CD8-positive, alpha-beta memory T cell (primary cell): ENCODE measurements at regions not wholly inside any gene's neighbourhood (a gene's known extent, or its start where the extent isn't known, plus 50 kb on each side); places are given as distances from the start of the nearest gene placed in this dataset.

Experiments used
- CTCF ChIA-PET: fragments of 350-600 bp; sonication (Branson Sonifier 250); formaldehyde crosslinking; loops from one replicate; lab custom pipeline; 2021; ENCODE audit warnings: antibody characterized with exemption; lab: Charles Lee
- POLR2A ChIA-PET: fragments of 350-600 bp; sonication (Branson Sonifier 250); formaldehyde crosslinking; loops from one replicate; lab custom pipeline; 2021; ENCODE audit warnings: antibody characterized with exemption; lab: Charles Lee
- DNase-seq, 5 donors: peaks; one replicate each; pipeline versions ENCODE4 v3.0.0 to v3.0.0-alpha.2; 2020 to 2022; ENCODE audit warnings: mixed read lengths in 1 of 5
- H3K27ac ChIP-seq: one replicate; pipeline ENCODE4 v1.7.0; 2013; ENCODE audit warnings: low read depth, mild to moderate bottlenecking, low read length, moderate library complexity
- H3K27me3 ChIP-seq: 2 replicates; pipeline ENCODE4 v1.7.0; 2013; ENCODE audit warnings: low read length, mild to moderate bottlenecking; ENCODE audit not compliant: insufficient read depth, poor library complexity, severe bottlenecking
- H3K36me3 ChIP-seq: 2 replicates; pipeline ENCODE4 v1.7.0; 2013; ENCODE audit warnings: mild to moderate bottlenecking, low read length, moderate library complexity; ENCODE audit not compliant: insufficient read depth
- H3K4me1 ChIP-seq: 2 replicates; pipeline ENCODE4 v1.7.0; 2013; ENCODE audit warnings: mild to moderate bottlenecking, low read length, moderate library complexity; ENCODE audit not compliant: insufficient read depth
- H3K4me3 ChIP-seq: 2 replicates; pipeline ENCODE4 v1.7.0; 2013; ENCODE audit warnings: mild to moderate bottlenecking, low read length
- H3K9me3 ChIP-seq: 2 replicates; pipeline ENCODE4 v1.7.0; 2013; ENCODE audit warnings: mild to moderate bottlenecking, low read length
- H3K27ac Mint-ChIP-seq, 8 donors: one replicate each; pipeline ENCODE4 v1.8.0; 2020 to 2021; ENCODE audit warnings: mixed read lengths in 8 of 8, mild to moderate bottlenecking in 6 of 8, inconsistent platforms in 3 of 8, moderate library complexity in 3 of 8
- H3K27me3 Mint-ChIP-seq, 2 donors: one replicate each; pipeline ENCODE4 v1.8.0; 2020 to 2021; ENCODE audit warnings: mixed read lengths in 2 of 2, mild to moderate bottlenecking in 1 of 2, moderate library complexity in 1 of 2
- H3K36me3 Mint-ChIP-seq, 3 donors: one replicate each; pipeline ENCODE4 v1.8.0; 2020 to 2021; ENCODE audit warnings: mixed read lengths in 3 of 3, inconsistent platforms in 1 of 3, mild to moderate bottlenecking in 1 of 3
- H3K4me1 Mint-ChIP-seq, 3 donors: one replicate each; pipeline ENCODE4 v1.8.0; 2020 to 2021; ENCODE audit warnings: mixed read lengths in 3 of 3, inconsistent platforms in 1 of 3, mild to moderate bottlenecking in 1 of 3
- H3K4me3 Mint-ChIP-seq, 7 donors: one replicate each; pipeline ENCODE4 v1.8.0; 2020 to 2021; ENCODE audit warnings: mixed read lengths in 7 of 7, mild to moderate bottlenecking in 6 of 7, moderate library complexity in 4 of 7, inconsistent platforms in 2 of 7
- H3K9me3 Mint-ChIP-seq, 5 donors: one replicate each; pipeline ENCODE4 v1.8.0; 2020 to 2022; ENCODE audit warnings: mixed read lengths in 5 of 5, mild to moderate bottlenecking in 3 of 5, moderate library complexity in 2 of 5, inconsistent platforms in 1 of 5

DNA sequence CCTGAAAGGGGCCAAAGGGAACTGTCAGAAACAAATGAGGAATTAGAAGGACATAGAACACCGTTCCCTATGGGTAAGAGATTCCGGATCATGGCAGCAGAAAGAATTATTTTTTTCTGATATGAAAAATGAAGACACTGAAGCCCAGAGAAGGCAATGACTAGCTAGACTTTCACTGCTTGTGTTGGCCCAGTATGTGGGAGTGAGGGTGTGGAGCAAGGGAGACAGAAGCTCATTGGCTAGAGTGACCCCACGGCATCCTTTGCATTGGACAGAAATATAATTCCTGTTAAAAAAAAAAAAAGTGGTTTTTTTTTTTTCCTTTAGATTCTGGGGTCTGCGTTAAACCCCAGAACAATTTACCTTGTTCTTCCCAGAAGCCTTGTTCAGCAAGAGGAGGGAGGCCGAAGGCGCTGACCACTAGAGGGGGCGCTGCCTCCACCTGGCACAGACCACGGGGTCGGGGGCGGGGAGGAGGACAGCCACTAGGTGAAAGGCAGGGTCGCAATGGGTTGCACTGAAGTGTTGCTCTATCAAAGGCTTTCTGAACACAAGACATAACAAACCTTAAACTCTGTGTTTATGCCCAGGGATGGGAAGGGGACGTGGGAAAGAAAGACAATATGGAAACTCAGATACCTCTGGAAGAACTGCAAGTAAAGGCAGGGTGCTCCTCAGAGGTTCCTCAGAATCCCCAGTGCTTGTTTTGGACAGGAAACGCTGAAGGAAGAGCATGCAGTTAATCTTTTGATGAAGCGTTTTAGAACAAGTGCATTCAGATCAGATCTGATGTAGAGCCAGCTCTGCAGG, 156.8 kb downstream of the KCNA5 start:
- H3K9me3 ChIP-seq = no peaks in the 10 kb centered on the region
- ChIA-PET POLR2A (no interaction called here), CTCF (no interaction called here)
- H3K27me3 ChIP-seq = no peaks in the 10 kb centered on the region
- Mint-ChIP-seq H3K36me3 (no peaks in the 10 kb centered on the region), H3K27me3 (peaks cover 6 to 22% of the 10 kb centered on the region in 2 donors), H3K4me1 (no peaks in the 10 kb centered on the region), H3K4me3 (no peak overlapping the region), H3K9me3 (peaks cover 0 to 5% (median 0%) of the 10 kb centered on the region in 5 donors), H3K27ac (no peak overlapping the region)
- H3K4me3 ChIP-seq = no peak overlapping the region
- no peaks in the 10 kb centered on the region for H3K4me1 ChIP-seq
- H3K36me3 ChIP-seq = no peaks in the 10 kb centered on the region
- H3K27ac ChIP-seq = no peak overlapping the region
- DNase-seq = no peak

DNA sequence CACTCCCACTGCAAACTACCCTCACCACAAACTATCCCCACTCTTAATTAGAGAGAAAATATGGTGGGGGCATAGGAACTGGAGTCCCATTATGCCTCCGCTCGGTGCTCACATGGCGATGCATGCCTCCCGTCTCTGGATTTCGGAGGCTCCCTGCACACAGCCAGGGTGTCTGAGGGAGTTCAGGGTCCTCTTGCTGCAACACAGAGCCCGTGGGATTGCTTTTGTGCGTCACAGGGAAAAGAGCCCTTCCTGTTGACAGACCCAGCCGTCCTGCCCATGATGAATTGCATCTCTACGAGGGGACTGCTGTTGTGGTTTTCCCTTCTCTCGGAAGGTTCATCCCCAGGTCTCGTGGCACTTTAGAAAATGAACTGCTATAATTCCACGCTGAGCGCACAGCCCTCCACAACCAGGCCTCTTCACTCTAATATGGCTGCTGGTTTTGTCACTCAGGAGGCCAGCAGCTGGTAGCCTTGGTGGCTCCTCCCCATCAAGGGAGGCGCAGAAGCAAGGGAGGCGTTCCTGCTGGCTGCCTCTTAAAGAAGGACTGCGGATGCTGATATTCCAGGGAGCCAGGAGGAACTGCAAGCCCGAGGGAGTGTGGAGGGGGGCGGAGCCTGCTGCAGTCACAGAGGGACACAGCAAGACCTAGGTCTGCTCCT, 158.0 kb downstream of the KCNA5 start:
- CTCF ChIA-PET = no interaction called here
- Histone ChIP-seq H3K9me3 (no peaks in the 10 kb centered on the region), H3K27ac (no peak overlapping the region), H3K4me1 (no peaks in the 10 kb centered on the region), H3K27me3 (no peaks in the 10 kb centered on the region), H3K4me3 (no peak overlapping the region), H3K36me3 (no peaks in the 10 kb centered on the region)
- H3K4me3 Mint-ChIP-seq = no peak overlapping the region
- no peaks in the 10 kb centered on the region for H3K36me3 Mint-ChIP-seq
- H3K4me1 Mint-ChIP-seq = no peaks in the 10 kb centered on the region
- H3K27ac Mint-ChIP-seq = no peak overlapping the region
- H3K27me3 Mint-ChIP-seq = peaks cover 6 to 29% of the 10 kb centered on the region in 2 donors
- no peak for DNase-seq
- POLR2A ChIA-PET = no interaction called here
- peaks cover 0 to 6% (median 0%) of the 10 kb centered on the region in 5 donors for H3K9me3 Mint-ChIP-seq

DNA sequence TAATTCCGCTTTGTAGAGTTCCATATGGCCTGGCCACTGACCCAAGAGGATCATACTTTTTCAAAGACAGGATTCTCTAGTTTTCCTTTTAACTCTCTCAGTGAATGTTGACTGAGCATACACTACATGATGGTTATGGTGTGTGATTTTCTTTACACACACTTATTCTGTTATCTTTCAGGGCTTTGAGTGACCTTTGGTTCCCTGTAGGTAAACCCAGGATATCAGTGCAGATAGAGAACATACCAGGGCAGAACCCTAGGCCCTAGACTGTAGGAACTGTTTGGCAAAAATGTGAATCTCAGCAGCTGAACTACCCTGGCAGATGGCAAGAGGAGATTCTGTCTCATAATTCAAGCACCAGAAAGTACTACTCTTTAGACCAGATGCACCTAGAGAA, 159.6 kb downstream of the KCNA5 start:
- Mint-ChIP-seq H3K4me3 (no peak overlapping the region), H3K9me3 (peaks cover 0 to 6% (median 0%) of the 10 kb centered on the region in 5 donors), H3K27ac (no peak overlapping the region), H3K4me1 (no peaks in the 10 kb centered on the region), H3K36me3 (no peaks in the 10 kb centered on the region), H3K27me3 (peaks cover 7 to 26% of the 10 kb centered on the region in 2 donors)
- no peak overlapping the region for H3K27ac ChIP-seq
- H3K9me3 ChIP-seq = no peaks in the 10 kb centered on the region
- H3K4me3 ChIP-seq = no peak overlapping the region
- no peaks in the 10 kb centered on the region for H3K27me3 ChIP-seq
- CTCF ChIA-PET = no interaction called here
- no peak for DNase-seq
- no peaks in the 10 kb centered on the region for H3K4me1 ChIP-seq
- POLR2A ChIA-PET = no interaction called here
- H3K36me3 ChIP-seq = no peaks in the 10 kb centered on the region

DNA sequence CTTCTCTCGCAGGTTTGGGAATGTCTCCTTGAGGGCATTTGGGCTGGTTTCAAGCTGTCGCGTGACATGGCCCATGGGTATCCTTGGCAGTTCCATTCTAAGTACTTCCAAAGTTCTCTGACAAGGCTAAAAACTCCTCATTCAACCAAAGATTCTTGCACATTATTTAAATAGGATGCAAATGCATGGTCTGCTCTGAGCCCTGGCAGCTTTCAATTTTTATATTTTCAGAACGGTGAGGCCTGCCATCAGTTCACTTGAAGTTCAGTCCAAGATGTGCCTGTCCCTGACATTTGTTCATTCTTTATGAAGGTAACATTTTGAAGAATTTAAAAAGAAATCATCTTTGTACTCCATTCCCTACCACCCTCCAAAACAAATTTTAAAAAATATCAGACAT, 160.0 kb downstream of the KCNA5 start:
- Mint-ChIP-seq H3K4me3 (no peak overlapping the region), H3K27me3 (peaks cover 7 to 22% of the 10 kb centered on the region in 2 donors), H3K4me1 (no peaks in the 10 kb centered on the region), H3K9me3 (peaks cover 0 to 7% (median 0%) of the 10 kb centered on the region in 5 donors), H3K36me3 (no peaks in the 10 kb centered on the region), H3K27ac (no peak overlapping the region)
- Histone ChIP-seq H3K27me3 (no peaks in the 10 kb centered on the region), H3K9me3 (no peaks in the 10 kb centered on the region), H3K36me3 (no peaks in the 10 kb centered on the region), H3K4me1 (no peaks in the 10 kb centered on the region), H3K27ac (no peak overlapping the region), H3K4me3 (no peak overlapping the region)
- DNase-seq = no peak
- POLR2A ChIA-PET = no interaction called here
- CTCF ChIA-PET = no interaction called here

DNA sequence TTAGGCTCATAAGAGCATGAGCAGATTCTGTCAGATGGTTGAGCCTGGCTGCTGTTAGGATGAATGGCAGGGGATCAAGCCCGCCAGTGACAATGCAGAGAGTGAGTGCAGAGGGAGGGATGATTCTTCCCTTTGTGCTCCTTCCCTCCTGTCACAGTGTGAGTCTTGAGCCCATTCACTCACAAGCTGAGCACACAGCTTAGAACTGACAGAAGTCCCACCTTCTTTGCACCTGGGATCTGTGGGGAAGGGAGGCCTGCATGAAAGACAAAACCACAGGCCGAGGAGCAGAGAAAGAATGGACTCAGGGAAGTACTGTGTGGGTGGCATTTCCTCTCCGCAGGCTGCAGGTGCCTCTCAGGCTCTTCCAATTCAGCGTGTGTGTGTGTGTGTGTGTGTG, 160.6 kb downstream of the KCNA5 start:
- POLR2A ChIA-PET = no interaction called here
- Mint-ChIP-seq H3K36me3 (no peaks in the 10 kb centered on the region), H3K9me3 (peaks cover 0 to 8% (median 0%) of the 10 kb centered on the region in 5 donors), H3K4me1 (no peaks in the 10 kb centered on the region), H3K27ac (no peak overlapping the region), H3K4me3 (no peak overlapping the region), H3K27me3 (peaks cover 7 to 21% of the 10 kb centered on the region in 2 donors)
- Histone ChIP-seq H3K36me3 (no peaks in the 10 kb centered on the region), H3K9me3 (no peaks in the 10 kb centered on the region), H3K27ac (no peak overlapping the region), H3K4me3 (no peak overlapping the region), H3K4me1 (no peaks in the 10 kb centered on the region), H3K27me3 (no peaks in the 10 kb centered on the region)
- CTCF ChIA-PET = no interaction called here
- no peak for DNase-seq

DNA sequence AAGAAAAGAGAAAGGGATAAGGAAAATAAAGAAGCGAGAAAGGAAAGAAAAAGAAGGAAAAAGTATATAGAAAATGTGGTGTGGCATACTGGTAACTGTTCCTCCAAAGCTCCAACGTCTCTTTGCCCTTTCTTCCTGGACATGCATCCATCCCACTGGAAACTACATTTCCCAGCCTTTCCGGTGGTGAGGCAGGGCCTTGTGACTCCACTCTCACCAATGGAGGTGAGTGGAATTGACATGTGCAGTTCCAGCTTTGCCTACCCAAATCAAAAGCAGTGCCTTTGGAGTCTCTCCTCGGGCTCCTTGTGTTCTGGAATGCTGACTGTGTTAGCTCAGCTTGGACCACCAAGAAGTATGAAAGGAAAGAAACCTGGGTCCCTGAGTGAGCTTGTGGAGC, 161.2 kb downstream of the KCNA5 start:
- DNase-seq = no peak
- Histone ChIP-seq H3K27ac (no peak overlapping the region), H3K36me3 (no peaks in the 10 kb centered on the region), H3K27me3 (no peaks in the 10 kb centered on the region), H3K4me1 (no peaks in the 10 kb centered on the region), H3K9me3 (no peaks in the 10 kb centered on the region), H3K4me3 (no peak overlapping the region)
- CTCF ChIA-PET = no interaction called here
- no peaks in the 10 kb centered on the region for H3K36me3 Mint-ChIP-seq
- POLR2A ChIA-PET = no interaction called here
- no peak overlapping the region for H3K4me3 Mint-ChIP-seq
- H3K27ac Mint-ChIP-seq = no peak overlapping the region
- no peaks in the 10 kb centered on the region for H3K4me1 Mint-ChIP-seq
- peaks cover 0 to 8% (median 0%) of the 10 kb centered on the region in 5 donors for H3K9me3 Mint-ChIP-seq
- peaks cover 5 to 16% of the 10 kb centered on the region in 2 donors for H3K27me3 Mint-ChIP-seq

DNA sequence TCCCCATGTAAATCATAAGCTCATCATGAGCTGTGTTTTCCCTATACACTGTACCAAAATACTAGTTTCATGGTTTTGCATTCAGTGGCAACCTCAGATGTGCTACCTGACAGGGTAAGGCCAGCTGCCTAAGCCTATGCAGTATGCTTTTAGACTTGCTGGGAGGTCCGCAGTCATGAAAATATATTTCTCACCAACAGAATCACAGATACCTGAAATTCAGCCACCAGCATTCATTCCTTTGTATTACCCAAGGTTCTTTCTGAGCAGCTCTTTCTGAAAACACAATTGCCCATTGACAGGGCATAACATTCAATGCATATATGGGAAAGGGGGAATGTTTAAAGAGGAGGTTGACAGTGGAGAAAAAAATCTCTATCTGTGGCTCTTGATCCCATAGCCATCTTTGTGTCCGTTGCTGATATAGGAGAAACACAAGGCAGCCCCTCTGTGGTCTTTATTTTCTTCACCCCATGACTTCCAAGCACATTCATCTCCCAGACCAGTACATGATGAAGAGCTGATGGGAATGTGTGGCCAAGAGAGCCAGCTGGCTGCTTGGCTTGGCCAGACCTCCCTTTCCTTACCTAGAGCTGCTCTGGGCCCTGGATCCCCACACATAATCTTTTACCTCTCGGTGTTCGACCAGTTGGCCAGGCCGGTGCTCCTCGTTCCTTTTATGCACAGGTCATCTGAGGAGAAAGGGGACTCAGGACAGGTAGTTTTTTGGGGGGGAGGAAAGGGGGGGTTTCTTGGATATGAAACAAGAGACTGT, 162.9 kb downstream of the KCNA5 start:
- Histone ChIP-seq H3K9me3 (no peaks in the 10 kb centered on the region), H3K4me1 (no peaks in the 10 kb centered on the region), H3K36me3 (no peaks in the 10 kb centered on the region), H3K4me3 (no peak overlapping the region), H3K27me3 (no peaks in the 10 kb centered on the region), H3K27ac (no peak overlapping the region)
- Mint-ChIP-seq H3K27ac (no peak overlapping the region), H3K4me3 (no peak overlapping the region), H3K27me3 (peaks cover 1 to 19% of the 10 kb centered on the region in 2 donors), H3K36me3 (no peaks in the 10 kb centered on the region), H3K4me1 (no peaks in the 10 kb centered on the region), H3K9me3 (peaks cover 0 to 8% (median 0%) of the 10 kb centered on the region in 5 donors)
- CTCF ChIA-PET = no interaction called here
- no peak for DNase-seq
- POLR2A ChIA-PET = no interaction called here
